ENCODE measurements at regions not wholly inside any gene's neighbourhood (a gene's known extent, or its start where the extent isn't known, plus 50 kb on each side); places are given as distances from the start of the nearest gene placed in this dataset.

DNA sequence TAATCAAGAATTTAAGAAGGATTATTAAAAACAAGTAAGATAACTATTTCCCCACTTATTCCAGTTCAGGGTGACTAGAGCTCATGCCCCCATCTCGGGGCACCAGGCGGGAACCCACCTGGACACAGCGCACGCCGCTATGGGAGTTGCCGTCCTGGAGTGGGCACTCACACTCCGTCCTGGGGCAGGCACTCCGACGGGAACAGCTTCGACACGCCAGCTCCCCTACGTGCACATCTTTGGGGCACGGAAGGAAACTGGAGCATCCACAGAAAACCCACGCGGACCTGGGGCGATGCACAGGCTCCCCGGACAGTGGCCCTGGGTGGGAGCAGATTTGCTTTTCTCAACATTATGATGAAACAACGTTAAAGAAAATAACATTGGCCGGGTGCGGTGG is 52.0 kb upstream of the GATA5 start:
- no peak for DNase-seq

- no peak for DNase-seq
Measured at GRCh38 chr20:62528983-62529891, 53.4 kb upstream of the GATA5 start.

DNA sequence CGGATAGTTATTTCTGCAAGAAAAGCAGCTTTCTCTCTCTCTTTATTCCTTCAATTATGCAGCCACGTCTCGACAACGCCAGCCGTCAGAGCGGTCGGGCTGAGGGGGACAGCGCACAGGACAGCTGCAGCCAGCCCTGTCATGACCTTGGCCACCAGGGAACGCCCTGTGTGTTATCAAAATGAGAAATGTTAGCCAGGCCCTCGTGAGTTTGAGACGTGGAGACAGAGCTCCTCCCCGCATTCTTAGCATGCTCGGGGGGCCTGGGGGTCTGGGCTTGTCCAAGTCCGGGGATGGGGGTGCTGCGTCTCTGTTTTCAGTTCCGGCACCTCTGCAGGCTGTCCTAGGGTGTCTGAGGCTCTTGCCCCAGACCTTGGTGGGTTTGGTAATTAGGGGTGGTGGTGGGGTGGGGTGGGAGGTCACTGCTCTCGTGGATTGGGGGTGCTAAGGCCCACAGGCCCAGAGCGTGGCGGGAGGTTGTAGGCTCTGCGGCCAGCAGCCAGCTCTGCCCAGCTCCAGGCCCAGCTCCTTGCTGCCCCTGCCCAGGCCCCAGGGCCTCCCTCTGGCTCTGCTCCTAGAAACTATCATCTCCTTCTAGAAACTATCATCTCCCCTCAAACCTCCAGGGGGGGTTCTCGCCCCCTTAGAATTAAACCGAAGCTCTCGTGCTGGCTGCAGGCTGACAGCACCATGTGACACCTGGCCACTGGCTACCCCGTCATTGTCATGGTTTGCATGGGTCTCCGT is 54.3 kb upstream of the GATA5 start:
- DNase-seq, result no peak

GRCh38 chr20:62530643-62531032 is 54.8 kb upstream of the GATA5 start:
- DNase-seq, result no peak

DNA sequence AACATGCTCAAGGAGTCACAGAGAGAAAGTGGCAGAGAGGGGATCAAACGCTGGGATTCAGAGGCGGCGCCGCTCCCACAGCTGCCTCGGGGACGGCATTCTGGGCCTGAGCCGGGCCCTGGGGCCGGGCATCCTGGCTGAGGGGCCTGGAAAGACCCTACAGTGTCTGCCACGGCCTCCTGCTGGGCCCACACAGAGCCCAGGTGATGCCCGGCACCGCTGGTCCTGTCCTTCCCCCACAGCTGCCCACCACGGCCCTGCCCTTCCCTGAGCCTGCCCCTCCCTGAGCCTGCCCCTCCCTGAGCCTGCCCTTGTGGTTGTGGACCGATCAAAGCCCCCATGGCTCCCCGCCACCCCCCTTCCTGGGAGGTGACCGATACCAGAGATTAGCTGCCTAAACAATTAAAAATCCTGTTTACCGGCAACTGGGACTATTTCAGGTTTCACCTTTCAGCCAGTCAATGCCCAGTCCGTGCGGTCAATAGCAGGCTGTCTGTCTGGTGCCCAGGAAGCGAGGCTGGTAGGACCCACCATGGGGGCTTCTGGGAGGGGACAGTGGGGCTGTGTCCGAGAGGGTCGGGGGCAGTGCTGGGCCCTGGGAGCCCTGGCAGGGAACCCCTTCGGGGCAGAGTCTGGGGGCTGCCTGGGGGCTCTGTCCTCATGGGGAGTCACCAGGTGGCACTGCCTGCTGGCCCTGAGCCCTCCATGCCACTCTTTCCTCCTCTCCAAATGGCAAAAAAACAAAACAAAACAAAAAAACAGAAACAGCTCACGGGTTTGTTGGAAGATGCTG is 55.4 kb upstream of the GATA5 start:
- DNase-seq, result no peak

GRCh38 chr20:62532921-62533320 is 57.1 kb upstream of the GATA5 start:
- no peak for DNase-seq

DNA sequence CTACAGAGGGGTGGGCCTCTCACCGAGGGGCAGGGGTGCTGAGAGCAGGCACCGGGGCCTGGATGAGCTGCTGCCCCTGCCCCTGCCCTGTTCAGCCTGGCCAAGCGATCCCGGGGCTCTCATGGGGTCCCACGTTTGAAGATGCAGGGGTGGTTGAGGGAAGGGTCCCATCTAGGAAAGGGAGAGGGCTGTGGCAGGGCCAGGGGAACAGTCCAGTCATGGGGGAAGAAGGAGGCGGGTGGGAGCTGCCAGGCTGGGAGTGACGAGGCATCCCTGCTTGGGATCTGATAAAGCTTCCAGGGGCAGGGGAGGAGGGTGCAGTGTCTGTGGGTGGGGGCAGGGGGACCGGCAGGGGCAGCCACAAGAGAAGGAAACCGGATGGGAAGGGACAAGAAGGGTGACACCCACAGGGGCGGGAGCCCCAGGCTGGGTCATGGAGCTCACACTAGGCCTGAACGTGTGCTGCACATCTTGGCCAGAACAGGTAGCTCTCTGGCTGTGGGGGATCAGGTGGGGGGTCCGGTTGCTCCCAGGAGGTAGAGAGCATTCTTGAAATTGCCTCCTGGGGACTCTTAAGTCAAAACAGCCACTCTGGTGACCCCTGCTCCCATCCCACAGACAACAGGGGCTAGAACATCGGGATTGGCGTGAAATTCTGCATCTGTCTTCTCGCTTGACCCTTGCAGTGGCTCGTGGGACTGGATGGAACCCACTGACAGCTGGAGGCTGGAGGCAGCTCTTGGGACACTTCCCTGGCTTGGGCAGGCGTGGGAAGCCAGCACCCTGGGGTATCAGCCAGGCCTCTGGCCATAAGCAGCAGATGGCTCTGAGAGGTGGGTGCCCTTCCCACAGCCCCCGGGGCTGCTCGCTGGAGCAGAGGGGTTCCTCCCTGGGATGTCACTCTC is 58.0 kb upstream of the GATA5 start:
- no peak for DNase-seq

- no peak for DNase-seq
Measured at GRCh38 chr20:62534526-62535221, 58.9 kb upstream of the GATA5 start.

- no peak for DNase-seq
Measured at GRCh38 chr20:62535282-62535811, 59.6 kb upstream of the GATA5 start.

DNA sequence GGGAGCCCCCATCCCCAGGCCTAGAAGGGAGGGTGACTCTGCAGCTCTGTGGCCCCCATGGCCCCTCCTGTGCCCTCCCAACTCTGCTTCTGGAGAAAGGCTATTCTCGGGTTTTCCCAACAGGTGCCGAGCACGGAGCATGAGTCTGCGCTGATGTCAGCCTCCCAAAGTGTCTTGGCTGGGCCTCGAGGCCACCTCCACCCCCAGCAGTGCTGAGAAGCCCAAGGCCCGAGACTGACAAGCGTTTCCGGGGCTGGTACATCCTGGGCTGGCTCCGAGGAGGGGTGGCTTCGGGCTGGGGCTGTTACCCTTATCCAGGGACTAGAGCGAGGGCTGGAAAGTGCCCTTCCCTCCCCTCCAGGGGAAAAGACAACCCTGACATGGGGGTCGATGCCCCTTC is 60.2 kb upstream of the GATA5 start:
- DNase-seq, result no peak

DNA sequence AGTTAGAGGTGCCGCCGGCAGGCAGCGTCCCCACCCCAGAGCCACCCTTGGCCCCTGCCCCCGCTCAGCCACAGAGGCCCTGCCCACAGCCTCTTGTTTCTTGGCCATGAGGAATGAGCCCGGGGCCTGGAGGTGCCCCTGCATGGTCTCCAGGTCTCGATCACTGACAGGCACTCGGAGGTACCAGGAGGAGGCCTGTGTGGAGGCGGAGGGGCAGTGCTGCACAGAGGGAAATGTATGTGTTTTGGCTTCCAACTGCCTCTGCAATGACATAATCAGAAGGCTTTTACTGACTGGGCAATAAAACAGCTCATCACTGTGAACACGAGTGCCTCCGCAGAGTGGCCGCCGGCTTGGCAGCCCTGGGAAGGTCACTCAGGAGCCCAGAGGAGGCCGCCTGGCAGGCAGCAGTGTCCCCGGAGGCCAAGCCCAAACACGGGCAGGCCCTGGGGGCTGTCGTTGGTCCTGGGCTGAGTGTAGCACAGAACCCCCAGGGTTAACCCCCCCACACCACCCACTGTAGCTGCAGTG is 61.1 kb upstream of the GATA5 start:
- no peak for DNase-seq

- no peak for DNase-seq
Measured at GRCh38 chr20:62537649-62538292, 62.0 kb upstream of the GATA5 start.

- DNase-seq, result no peak
Measured at GRCh38 chr20:62539198-62540045, 63.6 kb upstream of the GATA5 start.

- no peak for DNase-seq
Measured at GRCh38 chr20:62540504-62540903, 64.7 kb upstream of the GATA5 start.

- DNase-seq, result no peak
Measured at GRCh38 chr20:62542862-62543261, 67.1 kb upstream of the GATA5 start.

- no peak for DNase-seq
Measured at GRCh38 chr20:62543470-62544302, 67.9 kb upstream of the GATA5 start.

DNA sequence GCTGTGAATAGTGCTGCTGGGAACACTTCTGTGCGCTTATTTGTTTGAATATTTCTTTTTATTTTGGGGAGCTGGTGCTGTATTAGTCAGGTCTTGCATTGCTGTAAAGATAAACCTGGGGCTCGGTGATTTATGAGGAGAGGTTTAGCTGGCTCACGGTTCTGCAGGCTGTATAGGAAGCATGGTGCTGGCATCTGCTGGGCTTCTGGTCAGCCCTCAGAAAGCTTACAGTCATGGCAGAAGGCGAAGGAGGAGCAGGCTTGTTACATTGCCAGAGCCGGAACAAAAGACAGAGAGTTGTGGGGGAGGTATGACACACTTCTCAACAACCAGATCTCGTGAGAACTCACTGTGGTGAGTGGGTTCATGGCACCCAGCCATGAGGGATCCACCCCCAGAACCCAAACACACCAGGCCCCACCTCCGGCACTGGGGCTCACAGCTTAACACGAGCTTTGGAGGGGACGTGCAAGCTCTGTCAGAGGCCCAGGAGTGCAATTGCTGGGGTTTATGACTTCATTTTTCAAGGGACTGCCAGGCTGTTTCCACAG is 68.8 kb upstream of the GATA5 start:
- DNase-seq, result no peak

DNA sequence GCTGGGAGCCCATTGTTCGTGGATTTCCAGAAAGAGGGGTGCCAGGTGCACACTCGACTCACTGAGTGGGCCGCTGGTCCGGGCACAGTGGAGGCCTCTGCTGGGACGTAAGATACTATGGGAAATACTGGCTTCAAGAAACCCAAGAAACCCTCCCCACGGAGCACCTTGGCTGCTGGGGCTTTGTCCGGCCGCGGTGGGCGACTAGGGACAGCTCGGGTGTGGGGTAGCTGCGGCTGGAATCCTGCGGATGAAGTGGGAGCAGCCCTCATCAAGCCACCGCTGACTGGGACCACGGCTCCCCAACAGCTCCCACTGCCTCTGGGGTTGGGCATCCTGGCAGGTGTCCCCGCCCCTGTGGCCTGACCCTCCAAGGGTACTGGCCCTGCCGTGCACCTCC is 69.5 kb upstream of the GATA5 start:
- DNase-seq, result no peak

Data from right kidney (tissue), 1 donor.